Esophagus muscularis mucosa (tissue), 4 donors: ENCODE measurements at regions not wholly inside any gene's neighbourhood (a gene's known extent, or its start where the extent isn't known, plus 50 kb on each side); places are given as distances from the start of the nearest gene placed in this dataset.

Source experiments
- DNase-seq: peaks from one replicate; pipeline ENCODE4 v3.0.0-alpha.2; 2017; ENCODE audit errors: extremely low spot score
- H3K27ac ChIP-seq, 4 donors: fragments of 200-600 bp; sonication (generic); replicated peaks in 1 of 4; 1 replicate in 3 of 4; 2 replicates in 1 of 4; pipeline ENCODE4 v1.5.1; 2016 to 2019; ENCODE audit warnings: mild to moderate bottlenecking in 1 of 4
- H3K27me3 ChIP-seq, 4 donors: fragments of 200-600 bp; sonication (generic); one replicate each; pipeline versions ENCODE4 v1.5.1 to v1.6.0; 2016 to 2019
- H3K36me3 ChIP-seq, 4 donors: fragments of 200-600 bp; sonication (generic); one replicate each; pipeline ENCODE4 v1.5.1; 2016 to 2019
- H3K4me1 ChIP-seq, 4 donors: fragments of 200-600 bp; sonication (generic); one replicate each; pipeline ENCODE4 v1.5.1; 2016 to 2019
- H3K4me3 ChIP-seq, 4 donors: fragments of 200-600 bp; sonication (generic); 1 replicate in 2 of 4; 2 replicates in 2 of 4; pipeline ENCODE4 v1.5.1; 2016 to 2019; ENCODE audit warnings: mild to moderate bottlenecking in 4 of 4, moderate library complexity in 1 of 4
- H3K9me3 ChIP-seq, 4 donors: fragments of 200-600 bp; sonication (generic); 1 replicate in 3 of 4; 2 replicates in 1 of 4; pipeline ENCODE4 v1.5.1; 2016 to 2019
- EP300 ChIP-seq: sonication (generic); formaldehyde crosslinking; IDR thresholded peaks from one replicate; pipeline ENCODE4 v1.6.1; 2017; ENCODE audit warnings: antibody characterized with exemption
- POLR2A ChIP-seq: fragments of 450-650 bp; IDR thresholded peaks from one replicate; pipeline ENCODE4 v1.6.1; 2017; ENCODE audit warnings: antibody characterized with exemption, moderate library complexity, mild to moderate bottlenecking, low read depth
- POLR2AphosphoS5 ChIP-seq, 2 donors: sonication (generic); formaldehyde crosslinking; IDR thresholded peaks; one replicate each; pipeline ENCODE4 v1.6.1; 2017; ENCODE audit warnings: antibody characterized with exemption in 2 of 2
- WGBS: methylation state at CpG from one replicate; pipeline ENCODE4 v1.1.5; 2018; 5-methylcytosine and 5-hydroxymethylcytosine counted together
- intact Hi-C: fragments of 100-400 bp; cut with DNase I; formaldehyde crosslinking; loops from one replicate; pipeline ENCODE4 v1.15.1; 2023
- TF ChIP-seq, protein P1 (sequence below), 3 experiments: fragments of 200-600 bp in 2 of 3; fragments of 450-650 bp in 1 of 3; sonication (generic) in 2 of 3; IDR thresholded peaks; one replicate each; pipeline ENCODE4 v1.5.1; 2017 to 2019; ENCODE audit warnings: antibody characterized with exemption in 3 of 3, mild to moderate bottlenecking in 2 of 3, moderate library complexity in 1 of 3

GRCh38 chr15:47542312-47542989 is 174.9 kb upstream of the SEMA6D start:
- no peak for DNase-seq
- Histone ChIP-seq H3K9me3 (no peaks in the 10 kb centered on the region), H3K4me3 (no peak overlapping the region), H3K4me1 (no peaks in the 10 kb centered on the region), H3K36me3 (no peaks in the 10 kb centered on the region), H3K27me3 (no peaks in the 10 kb centered on the region), H3K27ac (no peak overlapping the region)
- no peak for TF ChIP-seq EP300
- TF ChIP-seq, protein P1, sequence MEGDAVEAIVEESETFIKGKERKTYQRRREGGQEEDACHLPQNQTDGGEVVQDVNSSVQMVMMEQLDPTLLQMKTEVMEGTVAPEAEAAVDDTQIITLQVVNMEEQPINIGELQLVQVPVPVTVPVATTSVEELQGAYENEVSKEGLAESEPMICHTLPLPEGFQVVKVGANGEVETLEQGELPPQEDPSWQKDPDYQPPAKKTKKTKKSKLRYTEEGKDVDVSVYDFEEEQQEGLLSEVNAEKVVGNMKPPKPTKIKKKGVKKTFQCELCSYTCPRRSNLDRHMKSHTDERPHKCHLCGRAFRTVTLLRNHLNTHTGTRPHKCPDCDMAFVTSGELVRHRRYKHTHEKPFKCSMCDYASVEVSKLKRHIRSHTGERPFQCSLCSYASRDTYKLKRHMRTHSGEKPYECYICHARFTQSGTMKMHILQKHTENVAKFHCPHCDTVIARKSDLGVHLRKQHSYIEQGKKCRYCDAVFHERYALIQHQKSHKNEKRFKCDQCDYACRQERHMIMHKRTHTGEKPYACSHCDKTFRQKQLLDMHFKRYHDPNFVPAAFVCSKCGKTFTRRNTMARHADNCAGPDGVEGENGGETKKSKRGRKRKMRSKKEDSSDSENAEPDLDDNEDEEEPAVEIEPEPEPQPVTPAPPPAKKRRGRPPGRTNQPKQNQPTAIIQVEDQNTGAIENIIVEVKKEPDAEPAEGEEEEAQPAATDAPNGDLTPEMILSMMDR (IDR thresholded peaks at IDR 0.05) = no peak
- no peak for TF ChIP-seq POLR2A
- TF ChIP-seq POLR2AphosphoS5 (IDR thresholded peaks at IDR 0.05) = no peak
- 71% methylated on average over 2 of the region's 2 CpGs for WGBS
- intact Hi-C loops = no loop called here

DNA sequence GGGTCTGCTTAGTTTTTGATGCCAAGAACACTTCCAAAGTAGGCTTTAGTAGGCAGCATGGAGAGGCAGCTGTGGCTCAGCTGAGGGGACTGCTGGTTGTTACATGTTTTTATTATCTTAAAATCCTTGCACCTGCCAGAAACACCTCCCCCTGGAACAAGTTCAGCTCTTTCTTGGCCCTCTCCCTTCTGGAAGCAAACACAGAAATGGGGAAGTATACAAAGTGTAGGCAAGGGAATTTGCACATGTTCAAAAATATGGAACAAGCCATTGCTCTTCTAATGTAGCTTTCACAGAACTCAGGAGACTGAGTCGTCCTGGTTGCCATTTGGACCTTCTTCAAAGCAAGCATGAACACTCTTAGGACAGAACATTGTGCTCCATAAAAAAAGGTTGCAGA is 169.1 kb upstream of the SEMA6D start:
- no peaks in the 10 kb centered on the region for H3K27me3 ChIP-seq
- no peak overlapping the region for H3K4me3 ChIP-seq
- peaks cover 0 to 6% (median 0%) of the 10 kb centered on the region in 4 donors for H3K4me1 ChIP-seq
- no peaks in the 10 kb centered on the region for H3K9me3 ChIP-seq
- TF ChIP-seq EP300 = no peak
- no peak for TF ChIP-seq POLR2AphosphoS5 (IDR thresholded peaks at IDR 0.05)
- TF ChIP-seq POLR2A = no peak
- TF ChIP-seq, protein P1 (IDR thresholded peaks at IDR 0.05) = no peak
- H3K27ac ChIP-seq = no peak overlapping the region
- DNase-seq = no peak
- H3K36me3 ChIP-seq = no peaks in the 10 kb centered on the region
- intact Hi-C loops = no loop called here
- 36% methylated on average over 1 of the region's 1 CpG for WGBS

DNA sequence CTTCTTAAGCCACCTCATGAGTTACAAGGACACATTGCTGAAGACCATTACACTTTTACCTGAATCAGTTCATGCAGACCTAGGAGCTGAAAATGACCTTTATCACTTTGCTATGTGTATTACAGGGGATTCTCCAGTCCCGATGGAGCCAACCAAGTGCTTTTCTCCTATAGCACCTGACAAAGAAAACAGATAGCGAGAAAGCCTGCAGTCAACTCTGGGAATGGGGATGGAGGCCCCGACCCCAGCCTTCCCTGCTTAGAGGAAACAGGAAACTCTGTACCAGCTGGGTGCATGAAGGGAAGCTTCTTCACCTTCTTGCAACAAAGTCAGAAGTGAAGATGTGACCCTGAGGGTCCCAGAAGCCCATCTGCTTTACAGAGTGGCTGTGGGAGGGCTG is 168.3 kb upstream of the SEMA6D start:
- intact Hi-C loops = no loop called here
- H3K9me3 ChIP-seq = no peaks in the 10 kb centered on the region
- DNase-seq = no peak
- no peak overlapping the region for H3K4me3 ChIP-seq
- H3K36me3 ChIP-seq = no peaks in the 10 kb centered on the region
- no peaks in the 10 kb centered on the region for H3K27me3 ChIP-seq
- peaks cover 0 to 6% (median 0%) of the 10 kb centered on the region in 4 donors for H3K4me1 ChIP-seq
- WGBS = 100% methylated on average over 1 of the region's 3 CpGs
- no peak overlapping the region for H3K27ac ChIP-seq
- TF ChIP-seq EP300 (no peak), POLR2AphosphoS5 (IDR thresholded peaks at IDR 0.05) (no peak), POLR2A (no peak)
- TF ChIP-seq, protein P1 (IDR thresholded peaks at IDR 0.05) = no peak

DNA sequence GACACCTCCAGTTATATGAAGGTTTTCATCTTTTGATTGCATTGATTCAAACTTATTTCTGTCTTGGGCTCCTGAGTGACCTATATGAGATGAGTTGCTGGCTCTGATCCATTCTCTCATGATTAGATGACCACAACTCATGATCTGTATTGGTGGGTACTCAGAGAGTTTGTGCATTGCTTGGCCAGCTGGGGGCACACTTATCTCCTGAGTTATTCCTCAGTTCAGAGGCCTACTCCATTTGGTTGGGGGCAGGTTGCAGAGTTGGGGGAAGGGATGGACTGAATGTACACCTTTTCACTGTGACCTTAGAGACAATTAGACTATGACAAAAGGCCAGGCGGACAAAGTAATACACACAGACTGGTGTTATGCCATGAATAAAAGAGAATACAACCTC is 166.2 kb upstream of the SEMA6D start:
- H3K27ac ChIP-seq = no peak overlapping the region
- H3K4me3 ChIP-seq = no peak overlapping the region
- TF ChIP-seq, protein P1 (IDR thresholded peaks at IDR 0.05) = no peak
- no peak for TF ChIP-seq POLR2AphosphoS5 (IDR thresholded peaks at IDR 0.05)
- no peaks in the 10 kb centered on the region for H3K27me3 ChIP-seq
- DNase-seq = no peak
- 100% methylated on average over 1 of the region's 1 CpG for WGBS
- no peaks in the 10 kb centered on the region for H3K9me3 ChIP-seq
- no peaks in the 10 kb centered on the region for H3K36me3 ChIP-seq
- peaks cover 0 to 6% (median 0%) of the 10 kb centered on the region in 4 donors for H3K4me1 ChIP-seq
- intact Hi-C loops = no loop called here

DNA sequence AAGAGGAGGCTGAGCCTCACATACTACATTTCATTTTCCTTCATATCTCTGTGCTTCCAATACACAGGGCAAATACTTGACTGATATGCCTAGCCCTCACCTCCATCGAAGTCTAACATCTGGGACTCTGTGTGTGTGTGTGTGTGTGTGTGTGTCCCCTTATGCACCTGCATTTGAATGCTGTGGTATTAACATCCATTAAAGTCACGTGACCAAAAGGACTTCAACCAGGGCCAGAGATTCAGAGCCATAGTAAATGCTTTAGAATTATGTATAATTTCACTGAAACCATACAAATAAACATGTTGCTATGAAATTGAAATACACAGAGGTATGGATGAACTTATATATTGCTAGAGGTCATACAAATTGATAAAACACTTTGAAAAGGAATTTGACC is 165.8 kb upstream of the SEMA6D start:
- H3K9me3 ChIP-seq = no peaks in the 10 kb centered on the region
- H3K36me3 ChIP-seq = no peaks in the 10 kb centered on the region
- no peak overlapping the region for H3K27ac ChIP-seq
- no peak for DNase-seq
- H3K27me3 ChIP-seq = no peaks in the 10 kb centered on the region
- peaks cover 0 to 6% (median 0%) of the 10 kb centered on the region in 4 donors for H3K4me1 ChIP-seq
- no peak overlapping the region for H3K4me3 ChIP-seq
- TF ChIP-seq, protein P1 (IDR thresholded peaks at IDR 0.05) = no peak
- no peak for TF ChIP-seq POLR2AphosphoS5 (IDR thresholded peaks at IDR 0.05)
- WGBS = 84% methylated on average over 2 of the region's 2 CpGs
- intact Hi-C loops = no loop called here
